Stimulated activated CD8-positive, alpha-beta memory T cell treated with anti-CD3 and anti-CD28 coated beads, Interleukin-15, amount 100 ng/mL, for 4 hours (primary cell): ENCODE measurements at regions not wholly inside any gene's neighbourhood (a gene's known extent, or its start where the extent isn't known, plus 50 kb on each side); places are given as distances from the start of the nearest gene placed in this dataset.

Source experiments
- DNase-seq, 2 donors: peaks; one replicate each; pipeline ENCODE4 v3.0.0-alpha.2; 2020; ENCODE audit warnings: low read depth in 2 of 2

DNA sequence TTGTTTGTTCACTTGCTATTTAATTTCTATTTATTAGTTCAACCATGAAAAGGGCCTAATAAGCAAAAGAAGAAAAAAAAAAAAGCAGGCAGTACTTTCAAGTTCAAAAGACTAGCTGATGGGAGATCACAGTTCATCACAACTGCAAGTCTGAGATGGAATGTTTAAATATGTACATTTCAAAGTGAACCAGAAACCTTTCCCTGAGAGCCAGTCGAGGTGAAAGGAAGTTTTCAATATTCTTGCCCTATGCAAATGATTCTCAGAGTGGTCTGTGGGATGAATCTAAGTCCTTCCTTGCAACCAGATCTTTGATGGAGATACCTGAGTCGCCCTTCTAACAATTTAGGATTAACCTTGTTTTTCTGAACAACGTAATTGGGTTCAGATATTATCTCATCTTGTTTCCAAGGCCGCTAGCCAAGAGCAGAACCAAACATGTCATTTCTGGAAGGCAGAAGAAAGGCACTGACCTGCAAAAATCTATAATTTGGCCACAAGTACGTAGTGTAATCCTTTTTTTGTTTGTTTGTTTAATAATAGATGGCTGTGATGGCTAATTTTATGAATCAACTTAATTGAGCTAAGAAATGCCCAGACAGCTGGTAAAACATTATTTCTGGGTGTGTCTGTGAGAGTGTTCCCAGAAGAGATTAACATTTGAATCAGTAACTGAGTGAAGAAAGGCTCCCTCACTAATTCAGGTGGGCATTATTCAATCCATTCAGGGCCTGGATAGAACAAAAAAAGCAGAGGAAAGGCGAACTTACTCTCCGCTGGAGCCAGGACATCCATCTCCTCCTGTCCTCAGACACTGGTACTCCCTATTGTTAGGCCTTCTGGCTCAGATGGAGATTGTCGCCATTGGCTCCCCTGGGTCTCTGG is 171.1 kb upstream of the TMPO start:
- DNase-seq, result no peak

DNA sequence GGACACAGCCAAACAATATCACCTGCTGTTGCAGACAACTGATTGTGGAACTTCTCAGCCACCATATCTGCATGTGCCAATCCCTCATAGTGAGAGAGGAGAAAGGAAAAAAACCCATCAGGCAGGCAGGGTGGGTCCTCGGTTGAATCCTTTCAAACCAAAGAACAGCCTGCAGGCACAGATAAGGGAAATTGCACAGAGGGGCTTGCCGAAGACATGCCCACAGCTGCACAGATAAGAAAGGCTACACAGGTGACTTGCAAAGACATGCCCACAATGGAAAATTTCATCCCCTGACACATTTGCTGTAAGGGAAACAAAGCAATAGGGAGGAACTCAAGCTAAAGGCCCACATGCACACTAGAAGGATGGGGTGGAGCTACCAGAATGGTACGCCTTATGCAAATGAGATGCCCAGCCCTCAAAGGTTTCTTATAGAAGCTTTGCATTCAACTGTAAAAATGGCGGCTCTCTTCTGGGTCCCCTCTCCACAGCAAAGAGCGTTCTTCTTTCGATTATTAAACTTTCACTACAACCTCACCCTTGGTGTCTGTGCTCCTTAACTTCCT is 170.0 kb upstream of the TMPO start:
- DNase-seq, result no peak

DNA sequence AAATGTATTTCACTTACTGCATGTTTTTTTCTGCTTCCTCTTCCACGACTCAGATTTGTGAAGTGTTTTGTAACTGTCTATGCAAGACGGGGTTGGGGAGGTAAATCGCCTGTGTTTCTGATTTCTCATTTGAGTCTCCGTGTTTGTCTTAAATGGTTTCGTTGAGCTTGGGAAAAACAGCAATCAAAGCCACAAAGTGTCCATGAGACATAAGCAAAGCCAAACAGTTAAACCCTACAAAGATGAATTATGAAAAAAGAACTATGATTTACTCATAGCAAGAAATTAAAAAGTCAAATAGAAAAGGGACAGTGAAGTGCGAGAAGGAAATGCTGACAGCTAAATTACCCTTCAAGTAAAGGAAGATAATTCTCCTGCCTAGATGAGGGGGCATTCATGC is 164.3 kb upstream of the TMPO start:
- DNase-seq, result no peak

DNA sequence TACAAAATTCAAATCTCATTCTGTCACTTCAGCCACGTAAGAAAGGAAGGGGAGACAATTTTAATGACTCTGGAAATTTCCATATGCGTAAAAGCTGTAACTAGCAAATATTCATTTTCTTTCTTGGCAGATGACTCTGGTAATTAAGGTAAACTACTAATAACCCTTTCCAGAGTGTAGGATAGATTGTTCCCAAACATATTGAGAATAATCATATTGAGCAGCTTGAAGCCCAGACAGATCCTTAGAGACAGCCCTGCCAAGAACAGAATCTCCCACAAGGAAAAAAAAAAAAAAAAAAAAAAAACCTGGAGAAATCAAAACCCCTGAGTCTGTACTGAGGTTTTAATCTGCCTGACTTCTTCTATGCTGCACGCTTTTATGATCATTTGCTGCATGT is 163.6 kb upstream of the TMPO start:
- DNase-seq, result no peak

DNA sequence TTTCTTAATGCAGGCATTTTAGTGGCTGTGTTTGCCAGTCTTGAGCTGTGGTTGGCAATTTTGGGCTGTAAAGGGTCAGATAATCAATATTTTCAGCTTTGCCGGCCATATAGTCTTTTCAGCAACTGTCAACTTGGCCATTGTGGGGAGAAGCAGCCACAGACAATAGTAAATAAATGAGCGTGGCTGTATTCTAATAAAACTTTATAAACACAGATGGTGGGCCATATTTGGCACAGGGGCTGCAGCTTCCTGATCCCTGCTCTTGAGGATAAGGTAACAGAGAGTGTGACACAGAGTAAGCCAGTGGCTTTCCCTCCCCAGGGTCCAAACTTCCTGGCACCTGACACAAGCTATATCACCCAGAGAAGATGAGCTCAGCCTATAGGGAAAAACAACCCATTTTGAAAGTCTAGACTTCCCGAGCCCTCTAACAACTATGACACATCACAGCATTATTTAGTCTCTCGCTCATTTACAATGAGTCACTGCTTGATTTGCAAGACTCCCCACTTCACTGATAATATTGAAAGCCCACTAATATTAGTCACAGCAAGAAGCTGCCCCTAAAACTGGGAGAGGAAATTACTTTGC is 163.1 kb upstream of the TMPO start:
- DNase-seq, result no peak

DNA sequence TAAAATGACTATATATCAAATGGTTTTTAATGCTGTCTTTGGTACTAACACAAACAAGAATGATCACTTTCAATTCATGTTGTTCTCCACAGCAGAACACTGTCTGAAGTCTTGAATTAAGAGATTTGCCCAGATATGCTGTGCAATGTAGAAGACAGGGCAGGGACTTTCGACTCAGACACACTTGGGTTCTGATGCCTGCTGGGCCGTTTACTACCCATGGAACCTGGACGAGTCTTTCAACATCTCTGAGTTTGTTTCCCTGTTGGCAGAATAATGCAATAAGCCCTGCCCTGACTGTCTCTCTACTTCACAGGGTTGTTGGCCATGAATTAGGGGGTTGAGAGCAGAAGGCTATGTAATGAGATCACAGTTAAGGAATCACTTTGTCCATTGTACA is 162.6 kb upstream of the TMPO start:
- no peak for DNase-seq

DNA sequence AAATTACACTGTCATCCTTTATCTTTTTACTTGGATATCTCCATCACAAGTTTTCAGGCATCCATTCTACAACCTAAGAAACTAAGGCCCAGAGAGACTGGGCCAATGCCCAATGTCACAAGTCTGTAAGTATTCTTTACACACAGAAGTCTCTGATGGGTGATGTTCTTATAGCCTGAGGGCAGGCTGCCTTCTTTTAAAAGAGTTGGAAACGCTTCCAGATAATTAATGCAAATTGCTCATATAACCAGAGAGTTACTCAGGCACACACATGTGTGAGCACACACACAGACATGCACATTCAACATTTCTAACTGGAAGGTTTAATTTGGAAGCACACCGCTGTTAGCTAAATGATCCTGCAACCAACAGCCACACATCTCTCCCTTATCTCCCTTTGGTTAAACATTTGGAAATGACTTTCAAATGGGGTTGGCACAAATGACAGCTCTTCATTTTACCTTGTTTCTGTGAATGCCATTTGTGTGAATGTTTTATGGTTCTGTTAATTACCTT is 160.8 kb upstream of the TMPO start:
- DNase-seq, result no peak

DNA sequence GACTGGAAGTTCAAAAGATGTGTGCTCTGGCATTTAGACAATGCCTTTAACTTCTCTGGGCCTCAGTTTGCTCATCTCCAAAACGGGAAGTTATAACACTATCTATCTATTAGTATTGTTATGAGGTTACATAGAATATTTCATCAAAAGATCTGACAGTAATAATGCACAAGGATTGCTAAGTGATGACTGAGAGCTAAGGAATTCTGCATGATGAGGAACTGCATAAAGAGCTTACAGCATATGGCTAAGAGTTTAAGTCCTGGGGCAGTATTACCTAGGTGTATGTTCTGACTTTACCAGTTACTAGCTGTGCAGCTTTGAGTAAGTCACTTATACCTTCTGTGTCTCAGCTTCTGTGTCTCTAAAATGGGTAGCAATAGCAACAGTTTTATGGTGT is 160.1 kb upstream of the TMPO start:
- DNase-seq, result no peak

DNA sequence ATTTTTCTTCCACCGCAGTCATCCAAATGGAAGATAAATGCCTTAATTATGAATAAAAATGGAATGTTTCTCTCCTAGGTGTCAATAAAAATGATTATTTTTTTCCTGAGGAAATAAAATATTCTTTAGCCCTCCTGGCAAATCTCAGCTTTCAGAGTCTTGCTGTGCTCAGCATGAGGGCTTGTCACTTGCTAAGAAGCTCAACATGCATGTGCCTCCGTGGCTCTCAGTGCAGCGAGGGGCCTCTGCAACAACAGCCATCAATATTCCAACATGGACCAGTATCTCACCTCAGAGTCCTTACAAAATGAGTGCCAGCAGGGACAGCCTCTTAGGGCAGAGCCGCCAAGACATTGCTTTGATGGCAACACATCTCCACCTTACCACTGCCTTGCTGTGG is 159.5 kb upstream of the TMPO start:
- DNase-seq, result no peak

DNA sequence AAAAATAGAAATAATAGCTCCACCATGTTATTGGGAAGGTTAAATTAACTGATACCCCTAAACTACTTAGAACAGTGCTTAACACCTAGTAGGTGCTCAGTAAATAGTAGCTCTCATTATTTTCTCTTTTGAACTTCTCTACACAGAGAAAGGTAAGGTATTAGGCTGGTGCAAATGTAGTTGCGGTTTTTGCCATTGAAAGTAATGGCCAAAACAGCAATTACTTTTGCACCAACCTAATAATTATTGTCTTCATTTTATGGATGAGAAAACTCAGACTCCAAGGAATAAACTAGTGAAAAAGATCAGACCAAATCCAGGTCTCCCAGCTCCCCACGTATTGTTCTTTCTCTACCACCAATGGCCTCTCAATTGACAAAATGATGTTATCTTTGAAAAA is 157.2 kb upstream of the TMPO start:
- DNase-seq, result no peak

DNA sequence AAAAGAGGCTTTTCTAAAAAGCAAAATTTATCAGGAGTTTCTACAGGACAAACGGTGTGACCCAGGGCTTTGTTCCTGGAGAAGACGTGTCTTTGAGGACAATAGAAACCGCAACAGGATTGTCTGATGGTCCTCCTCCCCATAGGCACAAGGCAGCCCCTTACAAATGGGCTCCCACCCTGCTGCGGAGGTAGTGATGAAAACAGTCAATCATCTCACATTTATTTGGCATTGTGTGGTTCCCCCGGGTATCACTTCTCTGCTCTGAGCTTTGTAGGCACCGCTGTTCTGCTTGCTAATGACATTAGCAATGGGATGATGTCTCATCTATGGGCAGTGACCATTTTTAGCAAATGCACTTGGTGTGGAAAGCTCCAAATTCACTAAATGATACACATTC is 155.5 kb upstream of the TMPO start:
- DNase-seq, result no peak

DNA sequence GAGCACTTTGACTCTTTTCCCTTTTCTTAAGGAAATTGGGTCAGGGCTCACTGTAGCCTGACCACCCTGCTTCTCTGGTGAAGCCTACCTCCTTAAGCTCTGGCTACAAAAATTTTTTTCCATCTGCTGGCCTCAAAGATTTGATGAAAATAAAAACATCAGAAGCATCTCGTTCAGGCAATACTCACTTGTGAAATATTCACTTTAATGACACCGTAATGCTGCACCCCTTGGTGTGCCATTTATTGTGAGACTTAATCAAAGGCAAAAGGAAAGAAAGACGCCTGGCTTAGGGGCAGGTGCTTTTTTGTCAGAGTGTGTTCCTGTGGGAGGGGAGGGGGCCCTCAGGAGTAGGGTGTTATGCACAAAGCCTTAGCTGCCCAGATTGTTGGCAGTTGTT is 155.0 kb upstream of the TMPO start:
- no peak for DNase-seq

DNA sequence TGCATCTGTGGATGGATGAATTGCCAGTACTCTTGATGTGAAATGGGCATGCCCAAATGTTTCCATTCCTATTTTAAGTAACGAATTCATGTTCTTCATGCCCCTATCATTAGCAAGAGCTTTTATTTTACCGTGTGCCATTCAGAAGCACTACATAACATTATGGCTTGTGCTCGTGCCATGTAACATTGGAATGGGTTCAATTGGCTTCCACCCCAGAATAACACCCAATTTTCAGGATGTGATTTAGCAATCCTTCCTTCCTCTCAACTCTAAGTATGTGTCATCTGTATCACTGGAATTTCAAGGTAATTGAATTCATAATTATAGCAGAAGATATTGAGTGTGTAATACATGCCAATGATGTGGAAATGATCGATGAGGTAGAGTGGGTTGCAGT is 145.8 kb upstream of the TMPO start:
- no peak for DNase-seq

DNA sequence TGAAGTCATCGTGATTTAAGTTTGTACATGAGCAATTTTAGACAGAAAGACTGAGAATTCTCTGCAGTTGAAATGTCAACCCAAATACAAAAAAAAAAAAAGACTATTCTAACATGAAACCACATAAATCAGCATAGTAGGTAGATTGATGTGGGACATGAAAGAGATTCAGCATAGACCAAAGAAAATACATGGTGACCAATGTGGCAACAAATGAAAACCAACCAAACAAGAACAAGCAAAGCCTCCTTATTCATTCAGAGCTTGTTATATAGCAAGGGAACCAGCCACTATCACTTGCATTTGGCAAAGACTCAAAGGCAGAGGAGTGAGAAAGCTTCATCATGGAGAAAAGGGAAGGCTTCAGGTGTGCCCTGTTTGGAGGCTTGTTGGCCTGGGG is 144.4 kb upstream of the TMPO start:
- DNase-seq, result no peak

DNA sequence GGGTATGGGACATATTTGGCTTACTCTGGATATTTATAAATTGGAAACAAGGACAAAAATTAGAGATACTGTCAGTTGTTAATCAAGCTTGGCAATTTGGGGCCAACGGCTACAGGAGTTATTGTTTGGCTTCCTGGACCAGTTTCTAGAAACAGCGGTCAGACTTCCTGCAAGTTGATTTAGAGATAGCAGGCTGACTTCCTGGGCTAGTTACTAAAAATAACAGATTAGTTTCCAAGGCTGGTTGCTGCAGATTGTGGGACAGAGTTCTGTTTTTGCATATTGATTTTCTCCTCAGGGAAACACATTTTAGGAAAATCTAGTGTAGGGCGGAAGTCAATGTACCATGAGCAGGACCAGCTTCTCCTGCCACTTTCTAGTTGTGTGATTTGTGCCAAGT is 144.0 kb upstream of the TMPO start:
- DNase-seq, result no peak

DNA sequence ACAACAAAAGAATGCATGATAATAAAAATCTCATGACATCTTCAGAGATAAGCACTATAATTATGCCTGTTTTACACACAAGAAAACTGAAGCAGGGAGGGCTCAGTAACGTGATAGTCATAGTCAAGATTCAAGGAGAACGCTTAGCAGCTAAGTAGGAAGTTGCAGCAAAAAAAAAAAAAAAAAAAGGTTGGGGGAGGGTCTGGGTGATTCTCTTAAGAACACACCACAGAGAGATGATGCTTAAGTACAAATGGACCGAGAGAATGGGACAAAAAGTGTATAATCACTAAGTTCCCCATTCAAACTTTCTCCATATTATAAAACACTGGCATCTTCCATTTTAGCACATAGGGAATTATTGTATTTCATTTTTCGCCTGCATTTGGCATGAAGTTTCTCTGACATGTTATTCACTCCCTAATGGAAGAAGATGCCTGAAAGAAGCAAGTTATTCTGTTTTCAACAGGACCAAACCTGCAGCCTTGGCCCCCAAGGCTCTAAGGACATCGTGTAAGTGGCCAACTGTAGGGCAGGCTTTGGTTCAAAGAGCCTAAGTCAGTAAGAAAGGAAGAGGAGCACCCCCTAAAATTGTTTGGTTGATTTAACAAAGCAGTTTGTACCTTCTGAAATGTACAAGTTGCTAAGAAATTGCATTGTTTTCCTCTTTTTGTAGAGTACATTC is 142.9 kb upstream of the TMPO start:
- no peak for DNase-seq

DNA sequence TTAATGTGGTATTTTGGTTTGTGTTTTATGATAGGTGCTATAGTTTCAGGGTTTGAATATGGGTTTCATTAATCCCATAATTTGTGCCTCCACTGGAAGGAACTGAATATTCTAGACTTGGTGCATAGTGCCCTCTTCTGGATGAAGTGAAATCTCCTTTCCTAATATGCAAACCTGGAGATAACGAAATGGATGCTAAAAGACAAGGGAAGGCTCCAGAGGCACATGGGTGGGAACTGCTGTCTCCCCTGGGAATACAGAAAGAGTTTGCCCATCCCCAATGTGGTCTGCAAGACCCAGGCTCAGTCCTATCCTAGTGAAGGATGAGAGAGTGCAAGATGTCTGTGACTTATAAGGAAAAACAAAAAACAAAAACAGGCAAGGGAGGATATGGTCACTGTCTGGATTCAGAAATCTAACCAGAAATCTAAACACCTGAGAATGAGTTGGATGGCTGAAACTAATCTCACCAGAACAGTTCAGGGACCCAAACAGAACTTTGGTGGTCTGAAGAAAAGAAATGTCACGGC is 142.3 kb upstream of the TMPO start:
- no peak for DNase-seq

DNA sequence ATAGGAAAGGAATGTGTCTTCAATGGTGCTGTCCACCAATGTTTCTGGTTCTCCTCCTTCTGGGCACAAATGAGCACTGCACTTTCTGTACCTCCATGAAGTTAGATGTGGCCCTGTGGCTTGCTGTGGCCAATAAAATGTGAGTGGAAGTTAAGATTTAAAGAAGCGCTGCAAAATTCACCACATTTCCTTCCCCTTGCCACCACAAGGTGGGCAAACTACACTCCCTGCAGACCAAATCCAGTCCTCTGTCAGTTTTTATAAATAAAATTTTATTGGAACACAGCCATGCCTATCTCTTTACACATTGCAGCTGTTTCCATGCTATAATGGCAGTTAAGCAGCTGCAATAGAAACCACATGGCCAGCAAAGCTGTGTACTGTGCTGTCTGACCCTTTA is 141.4 kb upstream of the TMPO start:
- no peak for DNase-seq

DNA sequence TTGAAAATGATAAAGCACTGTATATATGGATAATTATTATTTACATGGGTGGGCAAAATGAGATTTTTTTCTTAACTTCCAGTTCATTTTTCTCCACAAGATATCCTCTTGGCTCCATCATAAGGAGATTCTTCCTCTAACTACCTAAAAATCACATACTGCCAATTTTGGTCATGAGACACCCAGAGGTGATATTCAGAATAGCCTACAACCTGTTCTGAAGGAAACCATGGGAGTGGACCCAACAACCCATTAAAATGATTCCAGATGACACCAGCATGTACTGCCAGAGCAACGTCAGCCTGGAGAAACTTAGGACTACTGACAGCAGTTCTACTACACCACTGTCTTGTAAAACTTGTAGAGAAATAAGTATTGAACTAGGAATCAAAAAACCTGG is 136.3 kb upstream of the TMPO start:
- no peak for DNase-seq

DNA sequence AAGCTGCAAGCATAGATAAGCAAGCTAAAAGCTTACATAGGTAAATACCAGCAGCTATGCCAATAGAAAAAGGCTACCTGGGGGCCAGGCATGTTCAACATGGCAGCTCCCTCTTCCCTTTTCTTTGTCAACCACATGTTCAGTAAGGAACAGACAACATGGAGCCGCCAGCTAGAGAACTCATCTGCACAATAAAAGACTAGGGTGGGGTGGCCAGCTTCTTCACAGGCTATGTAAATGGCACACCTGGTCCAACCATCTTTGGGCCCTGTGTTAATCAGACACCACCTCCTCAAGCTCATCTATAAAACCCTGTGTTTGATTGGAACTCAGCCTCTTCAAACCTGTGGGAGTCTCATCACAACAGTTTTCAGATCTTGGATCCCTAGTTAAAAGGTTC is 129.7 kb upstream of the TMPO start:
- DNase-seq, result no peak

DNA sequence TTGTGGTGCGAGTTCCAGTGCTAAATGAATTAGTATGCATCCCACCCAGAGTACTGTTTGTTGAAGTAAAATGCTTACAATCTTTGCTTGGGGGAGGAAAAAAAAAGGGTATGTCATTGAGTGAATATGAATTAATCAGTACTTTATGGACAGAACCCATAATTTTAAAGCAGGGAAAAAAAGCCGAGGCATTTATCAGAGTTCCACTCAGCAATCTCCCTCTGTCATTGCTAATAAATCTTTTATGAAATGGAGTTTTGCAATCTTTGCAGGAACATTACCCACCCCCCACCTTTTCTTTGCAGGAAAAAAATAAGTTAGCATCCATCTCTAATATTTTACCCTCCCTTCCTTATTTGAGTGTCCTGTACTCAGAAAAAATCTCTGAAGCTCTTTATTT is 127.9 kb upstream of the TMPO start:
- no peak for DNase-seq

DNA sequence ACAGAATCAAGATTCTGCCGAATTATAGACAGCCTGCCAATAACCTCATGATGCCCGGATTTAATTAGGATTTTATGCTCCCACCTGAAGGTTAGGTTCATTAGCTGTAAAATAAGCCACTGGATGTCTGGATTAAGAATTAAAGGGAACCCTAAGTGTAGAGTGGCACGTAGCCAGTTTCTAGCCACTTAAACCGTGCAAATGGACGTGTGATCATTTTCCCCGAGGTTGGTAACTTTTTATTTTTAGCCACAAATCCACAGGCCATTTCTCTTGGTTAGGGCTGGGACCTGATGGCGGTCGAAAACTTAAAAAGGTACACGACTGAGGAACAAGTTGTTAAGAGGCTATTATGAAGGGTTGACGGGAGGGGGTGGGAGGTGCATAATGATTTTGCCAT is 127.3 kb upstream of the TMPO start:
- DNase-seq, result no peak
